ENCODE measurements at regions not wholly inside any gene's neighbourhood (a gene's known extent, or its start where the extent isn't known, plus 50 kb on each side); places are given as distances from the start of the nearest gene placed in this dataset.

GRCh38 chr3:27559381-27559780, 75.2 kb upstream of the SLC4A7 start:
- no peak for TF ChIP-seq CTCF (IDR thresholded peaks at IDR 0.05; ENCODE audit: low read depth, low read length)
- TF ChIP-seq EZH2phosphoT487 (IDR thresholded peaks at IDR 0.05; ENCODE audit: low read depth): no peak

All from OCI-LY3 (cell line).